H9 (cell line): ENCODE measurements at regions not wholly inside any gene's neighbourhood (a gene's known extent, or its start where the extent isn't known, plus 50 kb on each side); places are given as distances from the start of the nearest gene placed in this dataset.

Experiments used
- DNase-seq: peaks from one replicate; pipeline ENCODE4 v3.0.0-alpha.2; 2017
- H2AFZ ChIP-seq: one replicate; pipeline ENCODE4 v1.6.1; 2013; ENCODE audit warnings: mild to moderate bottlenecking, low read length, control low read depth, moderate library complexity
- H2AK5ac ChIP-seq: 2 replicates; pipeline ENCODE4 v1.6.1; 2013; ENCODE audit warnings: low read length, control low read depth, mixed read lengths; ENCODE audit not compliant: insufficient read length
- H2BK120ac ChIP-seq: one replicate; pipeline ENCODE4 v1.6.1; 2013; ENCODE audit warnings: low read depth, mild to moderate bottlenecking, low read length, control low read depth, inconsistent platforms; ENCODE audit not compliant: poor library complexity, severe bottlenecking
- H2BK12ac ChIP-seq: 2 replicates; pipeline ENCODE4 v1.6.1; 2013; ENCODE audit warnings: low read length, control low read depth, mixed read lengths, low read depth; ENCODE audit not compliant: insufficient read length
- H2BK15ac ChIP-seq: 2 replicates; pipeline ENCODE4 v1.6.1; 2013; ENCODE audit warnings: low read depth, low read length, control low read depth
- H2BK20ac ChIP-seq: one replicate; pipeline ENCODE4 v1.6.1; 2013; ENCODE audit warnings: low read depth, mild to moderate bottlenecking, low read length, control low read depth, inconsistent platforms; ENCODE audit not compliant: poor library complexity, severe bottlenecking
- H2BK5ac ChIP-seq: 2 replicates; pipeline ENCODE4 v1.6.1; 2013; ENCODE audit warnings: low read length, control low read depth, mixed read lengths; ENCODE audit not compliant: insufficient read length
- H3K14ac ChIP-seq: 2 replicates; pipeline ENCODE4 v1.6.1; 2013; ENCODE audit warnings: low read length, control low read depth; ENCODE audit not compliant: insufficient read depth
- H3K18ac ChIP-seq: 2 replicates; pipeline ENCODE4 v1.6.1; 2013; ENCODE audit warnings: low read depth, mild to moderate bottlenecking, mixed read lengths, low read length, control low read depth; ENCODE audit not compliant: insufficient read length
- H3K23ac ChIP-seq: 2 replicates; pipeline ENCODE4 v1.6.1; 2013; ENCODE audit warnings: low read length, control low read depth, mixed read lengths, low read depth; ENCODE audit not compliant: insufficient read length
- H3K23me2 ChIP-seq: 2 replicates; pipeline ENCODE4 v1.6.1; 2013; ENCODE audit warnings: low read depth, mild to moderate bottlenecking, mixed read lengths, low read length, control low read depth; ENCODE audit not compliant: insufficient read length, poor library complexity, severe bottlenecking
- H3K27ac ChIP-seq: 2 replicates; pipeline ENCODE4 v1.5.1; 2013; ENCODE audit warnings: low read length, control low read depth, mixed read lengths, low read depth; ENCODE audit not compliant: insufficient read length
- H3K27me3 ChIP-seq: 2 replicates; pipeline ENCODE4 v1.6.1; 2013; ENCODE audit warnings: low read length, control low read depth, inconsistent platforms; ENCODE audit not compliant: insufficient read depth
- H3K4ac ChIP-seq: 2 replicates; pipeline ENCODE4 v1.6.1; 2013; ENCODE audit warnings: low read depth, mild to moderate bottlenecking, control low read depth, inconsistent platforms, low read length, moderate library complexity
- H3K4me1 ChIP-seq: 2 replicates; pipeline ENCODE4 v1.6.1; 2013; ENCODE audit warnings: low read length, control low read depth, inconsistent platforms; ENCODE audit not compliant: insufficient read depth
- H3K4me2 ChIP-seq: 2 replicates; pipeline ENCODE4 v1.6.1; 2013; ENCODE audit warnings: low read length, control low read depth, mixed read lengths; ENCODE audit not compliant: insufficient read length, insufficient read depth
- H3K56ac ChIP-seq: 2 replicates; pipeline ENCODE4 v1.6.1; 2013; ENCODE audit warnings: low read depth, mild to moderate bottlenecking, mixed read lengths, low read length, control low read depth; ENCODE audit not compliant: insufficient read length
- H3K79me1 ChIP-seq: 2 replicates; pipeline ENCODE4 v1.6.1; 2013; ENCODE audit warnings: low read depth, mild to moderate bottlenecking, moderate library complexity, low read length, control low read depth, inconsistent platforms; ENCODE audit not compliant: insufficient read depth, poor library complexity, severe bottlenecking
- H3K79me2 ChIP-seq: 2 replicates; pipeline ENCODE4 v1.6.1; 2013; ENCODE audit warnings: low read length, control low read depth, inconsistent platforms; ENCODE audit not compliant: insufficient read depth
- H3K9ac ChIP-seq: 2 replicates; pipeline ENCODE4 v1.6.1; 2013; ENCODE audit warnings: low read length, control low read depth, mixed read lengths; ENCODE audit not compliant: insufficient read length; ENCODE audit errors: extremely low read depth
- H3K9me3 ChIP-seq: one replicate; pipeline ENCODE4 v1.6.1; 2013; ENCODE audit warnings: low read depth, low read length, inconsistent platforms; ENCODE audit not compliant: control insufficient read depth
- H3T11ph ChIP-seq: one replicate; pipeline ENCODE4 v1.6.1; 2013; ENCODE audit warnings: mild to moderate bottlenecking, low read length, control low read depth, inconsistent platforms
- H4K20me1 ChIP-seq: one replicate; pipeline ENCODE4 v1.6.1; 2013; ENCODE audit not compliant: control insufficient read depth, insufficient read length, insufficient read depth
- H4K5ac ChIP-seq: 2 replicates; pipeline ENCODE4 v1.6.1; 2013; ENCODE audit warnings: low read depth, mild to moderate bottlenecking, mixed read lengths, low read length, control low read depth; ENCODE audit not compliant: insufficient read length
- H4K8ac ChIP-seq: replicated peaks from 2 replicates; pipeline ENCODE4 v1.6.1; 2013; ENCODE audit warnings: low read length, control low read depth, mixed read lengths, low read depth; ENCODE audit not compliant: insufficient read length
- H4K91ac ChIP-seq: 2 replicates; pipeline ENCODE4 v1.6.1; 2013; ENCODE audit warnings: low read depth, mild to moderate bottlenecking, moderate library complexity, mixed read lengths, low read length, control low read depth; ENCODE audit not compliant: insufficient read length
- H3K27ac Mint-ChIP-seq, 3 experiments: 2 replicates in 2 of 3; 3 replicates in 1 of 3; pipeline ENCODE4 v1.8.0; 2020 to 2021; ENCODE audit warnings: mixed read lengths in 3 of 3, mild to moderate bottlenecking in 1 of 3, moderate library complexity in 1 of 3
- H3K27me3 Mint-ChIP-seq: 2 replicates; pipeline ENCODE4 v1.8.0; 2021; ENCODE audit warnings: low read depth, mild to moderate bottlenecking, moderate library complexity, mixed read lengths
- H3K36me3 Mint-ChIP-seq, 3 experiments: 2 replicates in 2 of 3; 3 replicates in 1 of 3; pipeline ENCODE4 v1.8.0; 2020 to 2021; ENCODE audit warnings: low read depth in 3 of 3, mixed read lengths in 3 of 3; ENCODE audit not compliant: insufficient read depth in 1 of 3
- H3K4me1 Mint-ChIP-seq, 2 experiments: 2 replicates each; pipeline ENCODE4 v1.8.0; 2020; ENCODE audit warnings: mixed read lengths in 2 of 2
- H3K4me3 Mint-ChIP-seq, 2 experiments: 2 replicates in 1 of 2; 3 replicates in 1 of 2; pipeline ENCODE4 v1.8.0; 2020 to 2021; ENCODE audit warnings: mild to moderate bottlenecking in 2 of 2, mixed read lengths in 2 of 2, moderate library complexity in 1 of 2
- H3K9me3 Mint-ChIP-seq, 2 experiments: 2 replicates in 1 of 2; 3 replicates in 1 of 2; pipeline ENCODE4 v1.8.0; 2020; ENCODE audit warnings: mild to moderate bottlenecking in 2 of 2, mixed read lengths in 2 of 2, moderate library complexity in 1 of 2
- WGBS: extraction: QIAGEN DNeasy Blood & Tissue Kit; methylation state at CpG from one replicate; pipeline ENCODE4 v1.1.7; 2013; ENCODE audit warnings: missing lambda C conversion rate, low lambda C conversion rate, mixed read lengths; ENCODE audit not compliant: insufficient read length; ENCODE audit errors: extremely low coverage; 5-methylcytosine and 5-hydroxymethylcytosine counted together
- TF ChIP-seq, protein P1 (sequence below): fragments of 200-600 bp; sonication (generic); conservative IDR thresholded peaks from 3 replicates; pipeline ENCODE4 v1.8.0; 2021; ENCODE audit warnings: antibody characterized with exemption, mild to moderate bottlenecking

DNA sequence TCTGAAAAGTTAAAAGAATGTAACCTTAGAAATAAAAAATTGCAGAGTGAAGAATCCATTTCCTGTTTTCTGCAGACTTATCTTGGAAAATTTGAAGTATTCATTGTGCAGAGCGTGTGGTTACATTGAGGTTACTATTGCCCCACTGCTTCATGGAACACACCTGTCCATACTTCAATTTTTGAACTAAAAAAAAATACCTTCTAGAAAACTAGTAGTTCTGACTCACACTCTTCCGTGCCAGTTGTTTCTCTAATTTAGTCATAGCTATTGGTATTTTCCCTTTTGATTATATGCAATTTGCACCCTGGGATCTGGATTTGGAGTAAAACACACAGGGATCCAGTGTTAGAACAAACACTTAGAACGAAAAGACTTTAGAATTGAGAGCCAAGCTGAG, 111.8 kb upstream of the LYSMD4 start:
- Histone ChIP-seq H3K14ac (no peak overlapping the region), H3K4me1 (no peaks in the 10 kb centered on the region; the same call in 1 of the 2 replicates), H3K9ac (no peak overlapping the region), H4K20me1 (no peaks in the 10 kb centered on the region), H3K27me3 (no peaks in the 10 kb centered on the region), H3K27ac (no peak overlapping the region), H3K79me1 (no peaks in the 10 kb centered on the region), H2AK5ac (no peak overlapping the region), H3T11ph (no peak overlapping the region), H3K9me3 (no peaks in the 10 kb centered on the region), H4K91ac (no peak overlapping the region), H2AFZ (no peak overlapping the region), H3K23ac (no peak overlapping the region), H2BK5ac (no peak overlapping the region), H2BK15ac (no peak overlapping the region), H3K56ac (no peak overlapping the region), H3K4me2 (no peak overlapping the region), H4K5ac (no peak overlapping the region), H2BK20ac (no peak overlapping the region), H2BK12ac (no peak overlapping the region), H3K79me2 (no peaks in the 10 kb centered on the region), H3K23me2 (no peaks in the 10 kb centered on the region), H2BK120ac (no peak overlapping the region), H4K8ac (no peak overlapping the region), H3K18ac (no peak overlapping the region), H3K4ac (no peak overlapping the region)
- no peak overlapping the region for H3K27ac Mint-ChIP-seq
- H3K4me3 Mint-ChIP-seq: no peak overlapping the region
- H3K27me3 Mint-ChIP-seq: no peaks in the 10 kb centered on the region; the same call in 1 of the 2 replicates
- DNase-seq: no peak
- H3K4me1 Mint-ChIP-seq: peaks cover 9 to 12% of the 10 kb centered on the region in 2 experiments
- WGBS: no CpG with 5 or more reads among the region's 3 CpGs
- H3K36me3 Mint-ChIP-seq: no peaks in the 10 kb centered on the region
- TF ChIP-seq, protein P1, sequence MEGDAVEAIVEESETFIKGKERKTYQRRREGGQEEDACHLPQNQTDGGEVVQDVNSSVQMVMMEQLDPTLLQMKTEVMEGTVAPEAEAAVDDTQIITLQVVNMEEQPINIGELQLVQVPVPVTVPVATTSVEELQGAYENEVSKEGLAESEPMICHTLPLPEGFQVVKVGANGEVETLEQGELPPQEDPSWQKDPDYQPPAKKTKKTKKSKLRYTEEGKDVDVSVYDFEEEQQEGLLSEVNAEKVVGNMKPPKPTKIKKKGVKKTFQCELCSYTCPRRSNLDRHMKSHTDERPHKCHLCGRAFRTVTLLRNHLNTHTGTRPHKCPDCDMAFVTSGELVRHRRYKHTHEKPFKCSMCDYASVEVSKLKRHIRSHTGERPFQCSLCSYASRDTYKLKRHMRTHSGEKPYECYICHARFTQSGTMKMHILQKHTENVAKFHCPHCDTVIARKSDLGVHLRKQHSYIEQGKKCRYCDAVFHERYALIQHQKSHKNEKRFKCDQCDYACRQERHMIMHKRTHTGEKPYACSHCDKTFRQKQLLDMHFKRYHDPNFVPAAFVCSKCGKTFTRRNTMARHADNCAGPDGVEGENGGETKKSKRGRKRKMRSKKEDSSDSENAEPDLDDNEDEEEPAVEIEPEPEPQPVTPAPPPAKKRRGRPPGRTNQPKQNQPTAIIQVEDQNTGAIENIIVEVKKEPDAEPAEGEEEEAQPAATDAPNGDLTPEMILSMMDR: no peak
- no peaks in the 10 kb centered on the region for H3K9me3 Mint-ChIP-seq
